Activated naive CD4-positive, alpha-beta T cell treated with anti-CD3 and anti-CD28 coated beads for 36 hours (primary cell): ENCODE measurements at regions not wholly inside any gene's neighbourhood (a gene's known extent, or its start where the extent isn't known, plus 50 kb on each side); places are given as distances from the start of the nearest gene placed in this dataset.

ENCODE experiments used
- CTCF ChIA-PET: fragments of 350-600 bp; sonication (Branson Sonifier 250); formaldehyde crosslinking; loops from one replicate; lab custom pipeline; 2021; ENCODE audit warnings: antibody characterized with exemption; lab: Charles Lee
- DNase-seq: peaks from one replicate; pipeline ENCODE4 v3.0.0-alpha.2; 2020
- H3K27ac Mint-ChIP-seq: one replicate; pipeline ENCODE4 v1.8.0; 2021; ENCODE audit warnings: mild to moderate bottlenecking, mixed read lengths
- H3K27me3 Mint-ChIP-seq: one replicate; pipeline ENCODE4 v1.8.0; 2021; ENCODE audit warnings: low read depth, mixed read lengths
- H3K36me3 Mint-ChIP-seq: one replicate; pipeline ENCODE4 v1.8.0; 2021; ENCODE audit warnings: low read depth, mixed read lengths
- H3K4me1 Mint-ChIP-seq: one replicate; pipeline ENCODE4 v1.8.0; 2021; ENCODE audit warnings: low read depth, mixed read lengths
- H3K4me3 Mint-ChIP-seq: one replicate; pipeline ENCODE4 v1.8.0; 2021; ENCODE audit warnings: mild to moderate bottlenecking, moderate library complexity, mixed read lengths
- H3K9me3 Mint-ChIP-seq: one replicate; pipeline ENCODE4 v1.8.0; 2021; ENCODE audit warnings: mixed read lengths
- intact Hi-C: fragments of 100-400 bp; cut with micrococcal nuclease; formaldehyde crosslinking; loops from one replicate; pipeline ENCODE4 v1.15.1; 2023

- H3K4me1 Mint-ChIP-seq = no peaks in the 10 kb centered on the region
- intact Hi-C loops = loop anchor here (2.0 kb wide), 1 partner anchor 1632 kb away; no protein-coding TSS in a partner anchor
- H3K4me3 Mint-ChIP-seq = no peak overlapping the region
- CTCF ChIA-PET = no interaction called here
- DNase-seq = no peak
- peaks cover 7% of the 10 kb centered on the region for H3K9me3 Mint-ChIP-seq
- H3K27me3 Mint-ChIP-seq = no peaks in the 10 kb centered on the region
- no peaks in the 10 kb centered on the region for H3K36me3 Mint-ChIP-seq
- H3K27ac Mint-ChIP-seq = no peak overlapping the region
Observed at GRCh38 chr11:29328961-29329441, 687.8 kb downstream of the KCNA4 start.

GRCh38 chr11:29327891-29328290, 688.9 kb downstream of the KCNA4 start:
- Mint-ChIP-seq H3K36me3 (no peaks in the 10 kb centered on the region), H3K9me3 (peaks cover 7% of the 10 kb centered on the region), H3K4me3 (no peak overlapping the region), H3K4me1 (no peaks in the 10 kb centered on the region), H3K27me3 (no peaks in the 10 kb centered on the region), H3K27ac (no peak overlapping the region)
- no peak for DNase-seq
- intact Hi-C loops = loop anchor here (2.0 kb wide), 1 partner anchor 1631 kb away; no protein-coding TSS in a partner anchor
- CTCF ChIA-PET = no interaction called here

- Mint-ChIP-seq H3K36me3 (no peaks in the 10 kb centered on the region), H3K4me3 (no peak overlapping the region), H3K9me3 (peaks cover 7% of the 10 kb centered on the region), H3K4me1 (no peaks in the 10 kb centered on the region), H3K27me3 (no peaks in the 10 kb centered on the region), H3K27ac (no peak overlapping the region)
- CTCF ChIA-PET = no interaction called here
- no peak for DNase-seq
- intact Hi-C loops = no loop called here
Observed at GRCh38 chr11:29326757-29327156, 690.1 kb downstream of the KCNA4 start.

GRCh38 chr11:29324328-29324727, 692.5 kb downstream of the KCNA4 start:
- Mint-ChIP-seq H3K4me3 (no peak overlapping the region), H3K4me1 (no peaks in the 10 kb centered on the region), H3K27ac (no peak overlapping the region), H3K9me3 (peaks cover 7% of the 10 kb centered on the region), H3K27me3 (no peaks in the 10 kb centered on the region), H3K36me3 (no peaks in the 10 kb centered on the region)
- intact Hi-C loops = no loop called here
- no peak for DNase-seq
- CTCF ChIA-PET = no interaction called here

- Mint-ChIP-seq H3K36me3 (no peaks in the 10 kb centered on the region), H3K27ac (no peak overlapping the region), H3K9me3 (peaks cover 7% of the 10 kb centered on the region), H3K27me3 (no peaks in the 10 kb centered on the region), H3K4me1 (no peaks in the 10 kb centered on the region), H3K4me3 (no peak overlapping the region)
- DNase-seq = no peak
- CTCF ChIA-PET = no interaction called here
- intact Hi-C loops = no loop called here
Observed at GRCh38 chr11:29321293-29322132, 695.3 kb downstream of the KCNA4 start.

- no peak overlapping the region for H3K27ac Mint-ChIP-seq
- CTCF ChIA-PET = no interaction called here
- intact Hi-C loops = no loop called here
- H3K27me3 Mint-ChIP-seq = no peaks in the 10 kb centered on the region
- peaks cover 5% of the 10 kb centered on the region for H3K9me3 Mint-ChIP-seq
- H3K4me3 Mint-ChIP-seq = no peak overlapping the region
- H3K4me1 Mint-ChIP-seq = no peaks in the 10 kb centered on the region
- no peak for DNase-seq
- H3K36me3 Mint-ChIP-seq = no peaks in the 10 kb centered on the region
Observed at GRCh38 chr11:29320196-29320595, 696.6 kb downstream of the KCNA4 start.

GRCh38 chr11:29319210-29319609, 697.6 kb downstream of the KCNA4 start:
- DNase-seq = no peak
- Mint-ChIP-seq H3K27me3 (no peaks in the 10 kb centered on the region), H3K36me3 (no peaks in the 10 kb centered on the region), H3K9me3 (peaks cover 5% of the 10 kb centered on the region), H3K4me1 (no peaks in the 10 kb centered on the region), H3K27ac (no peak overlapping the region), H3K4me3 (no peak overlapping the region)
- intact Hi-C loops = no loop called here
- CTCF ChIA-PET = no interaction called here

- no peak overlapping the region for H3K4me3 Mint-ChIP-seq
- H3K36me3 Mint-ChIP-seq = no peaks in the 10 kb centered on the region
- peaks cover 5% of the 10 kb centered on the region for H3K9me3 Mint-ChIP-seq
- CTCF ChIA-PET = no interaction called here
- intact Hi-C loops = no loop called here
- no peak for DNase-seq
- no peak overlapping the region for H3K27ac Mint-ChIP-seq
- H3K4me1 Mint-ChIP-seq = no peaks in the 10 kb centered on the region
- H3K27me3 Mint-ChIP-seq = no peaks in the 10 kb centered on the region
Observed at GRCh38 chr11:29318134-29318845, 698.5 kb downstream of the KCNA4 start.

- Mint-ChIP-seq H3K27ac (no peak overlapping the region), H3K27me3 (no peaks in the 10 kb centered on the region), H3K36me3 (no peaks in the 10 kb centered on the region), H3K4me3 (no peak overlapping the region), H3K4me1 (no peaks in the 10 kb centered on the region), H3K9me3 (peaks cover 5% of the 10 kb centered on the region)
- no peak for DNase-seq
- CTCF ChIA-PET = no interaction called here
- intact Hi-C loops = no loop called here
Observed at GRCh38 chr11:29317694-29318093, 699.1 kb downstream of the KCNA4 start.

- CTCF ChIA-PET = interaction anchor here (0.9 kb wide), 1 partner anchor 11 kb away, joined by 3 read pairs; no protein-coding TSS in a partner anchor
- Mint-ChIP-seq H3K27ac (no peak overlapping the region), H3K27me3 (no peaks in the 10 kb centered on the region), H3K4me3 (no peak overlapping the region), H3K36me3 (no peaks in the 10 kb centered on the region), H3K9me3 (peaks cover 7% of the 10 kb centered on the region), H3K4me1 (no peaks in the 10 kb centered on the region)
- no peak for DNase-seq
- intact Hi-C loops = no loop called here
Observed at GRCh38 chr11:29315275-29315674, 701.6 kb downstream of the KCNA4 start.

- peaks cover 7% of the 10 kb centered on the region for H3K9me3 Mint-ChIP-seq
- no peak overlapping the region for H3K4me3 Mint-ChIP-seq
- no peaks in the 10 kb centered on the region for H3K36me3 Mint-ChIP-seq
- intact Hi-C loops = no loop called here
- DNase-seq = no peak
- CTCF ChIA-PET = no interaction called here
- H3K27me3 Mint-ChIP-seq = no peaks in the 10 kb centered on the region
- H3K27ac Mint-ChIP-seq = no peak overlapping the region
- no peaks in the 10 kb centered on the region for H3K4me1 Mint-ChIP-seq
Observed at GRCh38 chr11:29314211-29314610, 702.6 kb downstream of the KCNA4 start.

GRCh38 chr11:29312812-29313211, 704.0 kb downstream of the KCNA4 start:
- no peak overlapping the region for H3K27ac Mint-ChIP-seq
- H3K4me1 Mint-ChIP-seq = no peaks in the 10 kb centered on the region
- no peak for DNase-seq
- no peak overlapping the region for H3K4me3 Mint-ChIP-seq
- H3K27me3 Mint-ChIP-seq = no peaks in the 10 kb centered on the region
- CTCF ChIA-PET = no interaction called here
- H3K9me3 Mint-ChIP-seq = peaks cover 2% of the 10 kb centered on the region
- H3K36me3 Mint-ChIP-seq = no peaks in the 10 kb centered on the region
- intact Hi-C loops = no loop called here
